Keratinocyte (primary cell): ENCODE measurements at regions not wholly inside any gene's neighbourhood (a gene's known extent, or its start where the extent isn't known, plus 50 kb on each side); places are given as distances from the start of the nearest gene placed in this dataset.
A peak's percentile ranks its signal among the peaks of the same experiment; 100 is the strongest.

ENCODE experiments used
- DNase-seq: peaks from one replicate; pipeline ENCODE4 v3.0.0-alpha.2; 2011; ENCODE audit warnings: low read depth, missing footprints, low spot score
- FAIRE-seq: peaks from 2 replicates; lab custom pipeline; 2011; peaks lifted over from hg19 to GRCh38; lab: Jason Lieb, UNC
- H2AFZ ChIP-seq: 2 replicates; pipeline ENCODE4 v1.6.0; 2012; ENCODE audit warnings: low read length, control low read depth, inconsistent platforms; ENCODE audit not compliant: control insufficient read depth
- H3K27ac ChIP-seq: 2 replicates; pipeline ENCODE4 v1.5.1; 2011; ENCODE audit warnings: low read length; ENCODE audit not compliant: control insufficient read depth, insufficient read depth
- H3K27me3 ChIP-seq: 3 replicates; pipeline ENCODE4 v1.6.0; 2011; ENCODE audit warnings: low read length; ENCODE audit not compliant: control insufficient read depth, insufficient read depth; ENCODE audit errors: extremely low read depth
- H3K36me3 ChIP-seq, 2 experiments: 2 replicates in 1 of 2; 3 replicates in 1 of 2; pipeline ENCODE4 v1.5.1; 2011; ENCODE audit warnings: low read length in 2 of 2, mild to moderate bottlenecking in 1 of 2; ENCODE audit not compliant: control insufficient read depth in 2 of 2, insufficient read depth in 2 of 2; ENCODE audit errors: extremely low read depth in 1 of 2
- H3K4me1 ChIP-seq: 3 replicates; pipeline ENCODE4 v1.5.1; 2011; ENCODE audit warnings: low read length; ENCODE audit not compliant: control insufficient read depth, insufficient read depth; ENCODE audit errors: extremely low read depth
- H3K4me2 ChIP-seq: 3 replicates; pipeline ENCODE4 v1.6.0; 2011; ENCODE audit warnings: low read depth, low read length; ENCODE audit not compliant: control insufficient read depth, insufficient read depth; ENCODE audit errors: extremely low read depth
- H3K4me3 ChIP-seq, 3 experiments: fragments of 200-600 bp in 1 of 3; sonication (generic) in 1 of 3; 2 replicates in 2 of 3; 3 replicates in 1 of 3; pipeline ENCODE4 v1.5.1; 2011 to 2016; ENCODE audit warnings: low read length in 3 of 3, mild to moderate bottlenecking in 3 of 3, control low read depth in 2 of 3, inconsistent platforms in 1 of 3, low read depth in 1 of 3, mixed read lengths in 1 of 3, mixed run types in 1 of 3, moderate library complexity in 1 of 3; ENCODE audit not compliant: control insufficient read depth in 2 of 3, insufficient read depth in 2 of 3; ENCODE audit errors: extremely low read depth in 1 of 3
- H3K79me2 ChIP-seq: 2 replicates; pipeline ENCODE4 v1.6.0; 2012; ENCODE audit warnings: low read length; ENCODE audit not compliant: control insufficient read depth, insufficient read depth
- H3K9ac ChIP-seq: 3 replicates; pipeline ENCODE4 v1.6.0; 2011; ENCODE audit warnings: low read length; ENCODE audit not compliant: control insufficient read depth, insufficient read depth; ENCODE audit errors: extremely low read depth
- H3K9me1 ChIP-seq: 3 replicates; pipeline ENCODE4 v1.6.0; 2011; ENCODE audit warnings: low read length; ENCODE audit not compliant: control insufficient read depth, insufficient read depth; ENCODE audit errors: extremely low read depth
- H3K9me3 ChIP-seq: 2 replicates; pipeline ENCODE4 v1.5.1; 2012; ENCODE audit warnings: low read depth, low read length; ENCODE audit not compliant: control insufficient read depth
- H4K20me1 ChIP-seq: 3 replicates; pipeline ENCODE4 v1.6.0; 2011; ENCODE audit warnings: low read length; ENCODE audit not compliant: control insufficient read depth, insufficient read depth; ENCODE audit errors: extremely low read depth
- EZH2 ChIP-seq: IDR thresholded peaks from one replicate; pipeline ENCODE4 v1.6.1; 2012; ENCODE audit warnings: inconsistent platforms, mild to moderate bottlenecking, low read length, moderate library complexity
- dilution Hi-C: fragments of 300-500 bp; cut with MboI; formaldehyde crosslinking; loops from one replicate; pipeline ENCODE4 v1.7.0; 2020; ENCODE audit warnings: low sequenced_read_pairs; ENCODE audit not compliant: extremely low pct_ligation_motif_present
- TF ChIP-seq, protein P1 (sequence below), 3 experiments: IDR thresholded peaks in 1 of 3; conservative IDR thresholded peaks in 1 of 3; optimal IDR thresholded peaks in 1 of 3; 2 replicates in 2 of 3; 3 replicates in 1 of 3; pipeline versions ENCODE3 to v1.5.1; 2011; ENCODE audit warnings: low read length in 3 of 3, mild to moderate bottlenecking in 3 of 3, moderate library complexity in 2 of 3, control low read depth in 1 of 3, inconsistent platforms in 1 of 3; ENCODE audit not compliant: insufficient read depth in 2 of 3; ENCODE audit errors: extremely low read depth in 1 of 3

DNA sequence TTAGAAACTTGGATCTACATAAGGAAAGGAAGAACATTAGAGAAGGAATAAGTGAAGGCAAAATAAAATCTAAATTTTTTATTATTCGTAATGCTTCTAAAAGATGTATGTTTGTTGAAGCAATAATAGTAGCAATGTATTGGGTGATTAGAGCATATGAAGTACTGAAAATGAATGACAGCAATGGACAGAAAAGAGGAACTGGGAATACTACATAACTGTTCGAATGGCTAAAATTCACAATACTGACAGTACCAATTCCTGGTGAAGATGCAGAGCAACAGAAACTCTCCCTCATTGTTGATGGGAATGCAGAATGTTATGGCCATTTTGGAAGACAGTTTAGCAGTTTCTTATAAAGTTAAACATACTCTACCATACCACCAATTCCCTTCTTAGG is 177.3 kb upstream of the SPEF2 start:
- Histone ChIP-seq H2AFZ (no peak overlapping the region), H3K79me2 (no peaks in the 10 kb centered on the region), H3K27me3 (no peaks in the 10 kb centered on the region), H3K4me2 (no peak overlapping the region), H3K9me3 (no peaks in the 10 kb centered on the region), H3K9me1 (no peaks in the 10 kb centered on the region), H3K27ac (no peak overlapping the region), H3K4me1 (peaks cover 7% of the 10 kb centered on the region), H3K36me3 (no peaks in the 10 kb centered on the region), H4K20me1 (no peaks in the 10 kb centered on the region), H3K9ac (no peak overlapping the region), H3K4me3 (no peak overlapping the region)
- dilution Hi-C loops: no loop called here
- DNase-seq (no peak), FAIRE-seq (no peak)
- TF ChIP-seq, protein P1, sequence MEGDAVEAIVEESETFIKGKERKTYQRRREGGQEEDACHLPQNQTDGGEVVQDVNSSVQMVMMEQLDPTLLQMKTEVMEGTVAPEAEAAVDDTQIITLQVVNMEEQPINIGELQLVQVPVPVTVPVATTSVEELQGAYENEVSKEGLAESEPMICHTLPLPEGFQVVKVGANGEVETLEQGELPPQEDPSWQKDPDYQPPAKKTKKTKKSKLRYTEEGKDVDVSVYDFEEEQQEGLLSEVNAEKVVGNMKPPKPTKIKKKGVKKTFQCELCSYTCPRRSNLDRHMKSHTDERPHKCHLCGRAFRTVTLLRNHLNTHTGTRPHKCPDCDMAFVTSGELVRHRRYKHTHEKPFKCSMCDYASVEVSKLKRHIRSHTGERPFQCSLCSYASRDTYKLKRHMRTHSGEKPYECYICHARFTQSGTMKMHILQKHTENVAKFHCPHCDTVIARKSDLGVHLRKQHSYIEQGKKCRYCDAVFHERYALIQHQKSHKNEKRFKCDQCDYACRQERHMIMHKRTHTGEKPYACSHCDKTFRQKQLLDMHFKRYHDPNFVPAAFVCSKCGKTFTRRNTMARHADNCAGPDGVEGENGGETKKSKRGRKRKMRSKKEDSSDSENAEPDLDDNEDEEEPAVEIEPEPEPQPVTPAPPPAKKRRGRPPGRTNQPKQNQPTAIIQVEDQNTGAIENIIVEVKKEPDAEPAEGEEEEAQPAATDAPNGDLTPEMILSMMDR (optimal IDR thresholded peaks at IDR 0.05 in 1 of 3, IDR thresholded peaks at IDR 0.05 in 1 of 3, conservative IDR thresholded peaks at IDR 0.05 in 1 of 3; ENCODE audit: extremely low read depth in 1 of 3, insufficient read depth in 2 of 3, low read length in 3 of 3): no peak
- TF ChIP-seq EZH2: no peak

DNA sequence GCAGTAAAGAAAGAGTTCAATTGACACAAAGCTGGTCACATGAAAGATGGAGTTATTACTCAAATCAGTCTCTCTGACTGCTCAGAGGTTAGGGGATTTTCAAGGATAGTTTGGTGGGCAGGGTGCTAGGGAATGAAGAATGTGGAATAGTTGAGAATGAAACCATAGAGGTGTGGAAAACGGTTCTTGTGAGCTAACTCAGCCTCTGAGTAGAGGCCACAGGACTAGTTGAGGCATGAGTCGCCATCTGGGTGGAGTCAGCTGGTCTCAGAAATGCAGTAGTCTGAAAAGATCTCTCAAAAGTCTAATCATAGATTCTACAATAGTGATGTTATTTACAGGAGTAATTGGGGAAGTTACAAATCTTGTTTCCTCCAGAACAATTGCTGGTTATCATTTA is 178.9 kb upstream of the SPEF2 start:
- Histone ChIP-seq H3K79me2 (no peaks in the 10 kb centered on the region), H3K4me1 (peaks cover 7% of the 10 kb centered on the region), H3K4me2 (peak overlapping the region; percentile 11), H3K27me3 (no peaks in the 10 kb centered on the region), H3K9me3 (no peaks in the 10 kb centered on the region), H3K9me1 (no peaks in the 10 kb centered on the region), H3K27ac (no peak overlapping the region), H3K36me3 (no peaks in the 10 kb centered on the region), H4K20me1 (no peaks in the 10 kb centered on the region), H3K4me3 (no peak overlapping the region), H2AFZ (peak overlapping the region; percentile 54), H3K9ac (no peak overlapping the region)
- FAIRE-seq: peak; percentile 52
- DNase-seq: no peak
- dilution Hi-C loops: no loop called here
- no peak for TF ChIP-seq EZH2
- TF ChIP-seq, protein P1 (optimal IDR thresholded peaks at IDR 0.05 in 1 of 3, IDR thresholded peaks at IDR 0.05 in 1 of 3, conservative IDR thresholded peaks at IDR 0.05 in 1 of 3; ENCODE audit: extremely low read depth in 1 of 3, insufficient read depth in 2 of 3, low read length in 3 of 3): no peak
